Neural progenitor cell (in vitro differentiated cells): ENCODE measurements at regions not wholly inside any gene's neighbourhood (a gene's known extent, or its start where the extent isn't known, plus 50 kb on each side); places are given as distances from the start of the nearest gene placed in this dataset.

Source experiments
- CTCF ChIP-seq: fragments of 200-600 bp; sonication (generic); IDR thresholded peaks from 2 replicates; pipeline ENCODE4 v1.5.1; 2017; ENCODE audit warnings: antibody characterized with exemption, mild to moderate bottlenecking
- EZH2 ChIP-seq: fragments of 200-600 bp; sonication (generic); IDR thresholded peaks from 2 replicates; pipeline ENCODE4 v1.6.1; 2017; ENCODE audit warnings: antibody characterized with exemption, mild to moderate bottlenecking, moderate library complexity
- EZH2phosphoT487 ChIP-seq: fragments of 200-600 bp; sonication (generic); IDR thresholded peaks from 2 replicates; pipeline ENCODE4 v1.6.1; 2017; ENCODE audit warnings: antibody characterized with exemption

- TF ChIP-seq CTCF (no peak), EZH2 (no peak), EZH2phosphoT487 (no peak)
These were observed 149.0 kb upstream of the SH3BP4 start for GRCh38 chr2:234802845-234803171.
